ENCODE measurements at regions not wholly inside any gene's neighbourhood (a gene's known extent, or its start where the extent isn't known, plus 50 kb on each side); places are given as distances from the start of the nearest gene placed in this dataset.

GRCh38 chr4:54482529-54483200, 175.1 kb upstream of the KIT start:
- 16% methylated on average over 6 of the region's 6 CpGs for WGBS (ENCODE audit: missing lambda C conversion rate)
- ChIA-PET POLR2A (no interaction called here), CTCF (no interaction called here)
- TF ChIP-seq POLR2A (IDR thresholded peaks at IDR 0.05; ENCODE audit: low read length) (no peak), MAFK (IDR thresholded peaks at IDR 0.05; ENCODE audit: partially characterized antibody) (no peak), ESRRA (IDR thresholded peaks at IDR 0.05; ENCODE audit: borderline replicate concordance, low read length) (no peak), TFCP2L1 (CRISPR knock-in tag; IDR thresholded peaks at IDR 0.05) (no peak), BCL3 (IDR thresholded peaks at IDR 0.05) (no peak), POLR2AphosphoS2 (conservative IDR thresholded peaks at IDR 0.05; ENCODE audit: low read length) (no peak), EHF (CRISPR knock-in tag; IDR thresholded peaks at IDR 0.05) (no peak), ELK1 (IDR thresholded peaks at IDR 0.05; ENCODE audit: low read depth, low read length) (no peak), MAX (IDR thresholded peaks at IDR 0.05) (no peak), JUNB (IDR thresholded peaks at IDR 0.05) (no peak), SREBF2 (IDR thresholded peaks at IDR 0.05) (no peak), NPAS2 (CRISPR knock-in tag; IDR thresholded peaks at IDR 0.05; ENCODE audit: borderline replicate concordance) (no peak), CBX2 (IDR thresholded peaks at IDR 0.05; ENCODE audit: borderline replicate concordance, low read depth) (no peak), FOXS1 (CRISPR knock-in tag; IDR thresholded peaks at IDR 0.05) (no peak)
- no peak for FAIRE-seq
- no peak for ATAC-seq
- no peaks in the 10 kb centered on the region for H3K9me3 ChIP-seq
- H3K4me1 ChIP-seq = no peaks in the 10 kb centered on the region
- H3K4me3 ChIP-seq = no peak overlapping the region
- no peak overlapping the region for H3K4me2 ChIP-seq
- no peak overlapping the region for H3K27ac ChIP-seq
- no peak for DNase-seq (ENCODE audit: low read depth in 1 of 2, low spot score in 1 of 2)

- 41% methylated on average over 5 of the region's 6 CpGs for WGBS (ENCODE audit: missing lambda C conversion rate)
- Histone ChIP-seq H3K9me3 (no peaks in the 10 kb centered on the region), H3K4me2 (no peak overlapping the region), H3K4me1 (no peaks in the 10 kb centered on the region), H3K4me3 (no peak overlapping the region), H3K27ac (no peak overlapping the region)
- POLR2A ChIA-PET = no interaction called here
- ATAC-seq = no peak
- no peak for DNase-seq (ENCODE audit: low read depth in 1 of 2, low spot score in 1 of 2)
- FAIRE-seq = no peak
- TF ChIP-seq ZFP36 (IDR thresholded peaks at IDR 0.05; ENCODE audit: borderline replicate concordance, partially characterized antibody) (no peak), JUNB (IDR thresholded peaks at IDR 0.05) (no peak), REST (IDR thresholded peaks at IDR 0.05) (no peak), TFCP2L1 (CRISPR knock-in tag; IDR thresholded peaks at IDR 0.05) (no peak), ATOH8 (CRISPR knock-in tag; IDR thresholded peaks at IDR 0.05; ENCODE audit: low read depth) (no peak), MAZ (IDR thresholded peaks at IDR 0.05; ENCODE audit: borderline replicate concordance, low read depth, low read length) (no peak), SREBF2 (IDR thresholded peaks at IDR 0.05) (no peak)
- CTCF ChIA-PET = no interaction called here
Observed at GRCh38 chr4:54484383-54484782, 173.4 kb upstream of the KIT start.

Measured in A549 (cell line).